Renal cortex interstitium (tissue), 11 donors: ENCODE measurements at regions not wholly inside any gene's neighbourhood (a gene's known extent, or its start where the extent isn't known, plus 50 kb on each side); places are given as distances from the start of the nearest gene placed in this dataset.
"Not testable (repeated sequence)": the region's sequence is repeated elsewhere in the genome, so short reads cannot be mapped to it uniquely, and the experiment has no call there.

Experiments used
- DNase-seq, 11 donors: peaks; one replicate each; pipeline ENCODE4 v3.0.0-alpha.2; 2013; ENCODE audit warnings: low read depth in 9 of 11, low spot score in 4 of 11; ENCODE audit errors: extremely low read depth in 1 of 11

- DNase-seq, result no peak
These were observed 207.1 kb upstream of the RASGEF1B start for GRCh38 chr4:81678801-81679200.

GRCh38 chr4:81676537-81676936, 204.8 kb upstream of the RASGEF1B start:
- DNase-seq, result no peak

- no peak for DNase-seq
These were observed 204.2 kb upstream of the RASGEF1B start for GRCh38 chr4:81675791-81676393.

DNA sequence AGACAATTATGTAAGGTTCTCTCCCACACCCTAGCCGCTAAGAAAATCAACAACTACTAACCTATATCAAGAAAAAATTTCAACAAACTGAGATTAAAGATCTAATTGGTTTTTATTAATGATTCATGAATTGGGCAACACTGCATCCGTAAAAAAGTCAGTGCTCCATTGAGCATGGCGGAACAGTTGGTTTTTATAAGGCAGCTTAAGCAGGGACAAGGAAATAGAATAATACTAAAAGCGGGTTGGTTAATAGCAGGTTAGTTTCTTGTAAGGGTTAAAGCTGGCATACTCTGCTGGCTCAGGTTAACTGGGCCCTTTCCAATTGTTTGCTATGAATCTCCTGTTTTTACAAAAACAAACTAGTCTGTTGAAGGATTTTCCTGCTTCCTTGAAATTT, 202.3 kb upstream of the RASGEF1B start:
- DNase-seq, result no peak

- DNase-seq, result not testable (repeated sequence)
These were observed 196.6 kb upstream of the RASGEF1B start for GRCh38 chr4:81668328-81668727.

DNA sequence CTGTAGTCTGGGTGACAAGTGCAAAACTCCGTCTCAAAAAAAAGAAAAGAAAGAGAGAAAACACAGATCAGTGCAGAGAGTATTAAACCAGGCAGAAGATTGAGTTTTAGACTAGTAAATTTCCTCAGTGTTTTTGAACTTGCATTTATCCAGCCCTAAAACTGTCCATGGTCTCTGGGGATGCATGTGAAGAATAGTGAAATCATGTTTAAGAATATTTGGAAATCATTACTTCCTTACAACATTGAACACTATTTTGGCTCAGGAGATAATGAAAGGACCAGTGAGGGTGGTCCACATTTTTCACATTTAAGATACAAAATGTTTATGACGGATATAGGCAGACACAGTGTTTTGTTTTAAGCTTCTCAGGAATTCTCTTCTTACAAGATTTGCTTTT, 195.8 kb upstream of the RASGEF1B start:
- DNase-seq, result no peak

DNA sequence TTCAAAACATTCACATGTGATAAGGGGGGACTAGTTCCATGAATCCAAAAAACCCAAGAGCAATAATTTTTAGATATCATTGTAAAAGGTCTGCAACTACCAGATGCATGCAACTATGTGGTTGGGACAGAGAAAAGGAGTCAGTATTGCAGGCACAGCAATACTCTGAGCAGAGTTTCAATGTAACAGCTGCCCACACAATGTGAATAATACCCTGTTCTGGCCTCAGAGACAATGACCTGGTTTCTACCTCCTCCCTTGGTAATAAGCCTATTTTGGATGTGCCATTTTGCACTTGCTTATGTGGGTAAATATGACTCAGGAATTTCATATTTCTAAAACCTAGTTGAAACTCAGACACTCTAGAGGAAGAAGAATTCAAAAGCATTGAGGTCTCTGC, 194.8 kb upstream of the RASGEF1B start:
- no peak for DNase-seq

- no peak for DNase-seq
These were observed 193.9 kb upstream of the RASGEF1B start for GRCh38 chr4:81665649-81666048.

DNA sequence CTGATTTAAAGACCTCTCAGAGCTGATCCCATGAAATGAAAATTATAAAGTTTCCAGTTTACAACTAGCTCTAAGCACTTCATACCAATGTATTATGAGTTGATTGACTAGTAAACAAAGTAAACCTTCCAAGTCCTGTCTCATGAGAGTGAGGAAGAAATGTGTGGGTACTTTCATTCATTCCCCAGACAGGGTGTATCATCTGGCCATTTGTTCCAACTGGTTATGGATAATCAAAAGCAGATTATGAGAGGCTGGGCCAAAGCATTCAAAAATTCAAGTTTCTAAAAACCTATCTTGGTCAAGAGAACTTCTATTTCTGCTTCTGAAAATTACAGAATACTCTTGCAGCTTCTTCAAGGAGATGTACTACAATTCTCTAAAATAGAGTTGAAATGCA, 193.3 kb upstream of the RASGEF1B start:
- no peak for DNase-seq

DNA sequence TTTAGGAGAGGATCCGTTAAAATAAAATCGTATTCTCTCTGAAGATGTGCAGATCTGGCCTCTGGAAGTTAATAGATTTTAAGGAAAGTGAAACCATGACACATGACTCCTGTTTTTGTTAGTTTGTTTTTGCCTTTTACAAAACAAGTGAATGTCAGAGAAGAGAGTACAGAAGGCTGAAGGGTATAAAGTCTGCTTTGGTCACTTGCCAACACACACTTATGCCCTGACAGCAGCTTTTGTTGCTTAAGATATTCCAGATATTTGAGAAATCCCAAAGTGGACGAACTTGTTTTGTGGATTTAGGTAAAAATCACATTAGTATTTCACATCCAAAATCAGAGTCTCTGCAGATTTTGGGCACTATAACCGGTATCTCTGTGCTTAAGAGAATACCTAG, 192.4 kb upstream of the RASGEF1B start:
- no peak for DNase-seq

GRCh38 chr4:81663368-81663767, 191.7 kb upstream of the RASGEF1B start:
- DNase-seq, result no peak

DNA sequence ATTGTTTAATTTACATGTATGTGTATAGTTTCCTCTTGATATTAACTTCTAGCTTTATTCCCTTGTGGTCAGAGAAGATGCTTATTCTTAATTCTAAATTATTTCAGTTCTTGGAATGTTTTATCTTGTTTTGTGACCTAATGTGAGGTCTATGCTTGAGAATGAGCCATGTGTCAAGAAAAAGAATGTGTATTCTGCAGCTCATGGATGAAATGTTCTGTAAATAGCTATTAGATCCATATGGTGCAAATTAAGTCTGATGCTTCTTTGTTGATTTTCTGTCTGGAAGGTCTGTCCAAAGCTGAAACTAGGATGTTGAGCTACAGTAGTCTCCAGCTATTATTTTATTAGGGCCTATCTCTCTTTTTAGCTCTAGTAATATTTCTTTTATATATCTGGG, 187.3 kb upstream of the RASGEF1B start:
- DNase-seq, result no peak

DNA sequence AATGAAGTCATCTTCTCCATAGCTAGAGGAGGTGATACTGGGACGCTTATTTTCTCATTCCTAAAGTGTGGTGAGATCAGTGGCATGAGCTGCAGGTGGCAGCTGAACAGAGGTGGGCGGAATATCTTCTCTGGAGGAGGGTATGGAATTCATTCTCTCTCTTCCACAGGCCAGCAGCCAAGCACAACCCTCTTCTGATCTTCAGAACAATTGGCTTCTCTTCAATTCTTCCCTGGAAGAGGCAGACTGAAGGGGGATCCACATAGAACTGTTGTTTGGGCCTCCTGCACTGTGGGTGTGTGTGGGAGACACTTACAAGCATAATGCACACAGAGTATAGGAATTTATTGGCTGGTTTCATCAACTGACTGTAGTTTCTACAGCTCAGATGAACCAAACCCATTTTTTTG, 180.4 kb upstream of the RASGEF1B start:
- DNase-seq, result no peak

- DNase-seq, result no peak
These were observed 179.7 kb upstream of the RASGEF1B start for GRCh38 chr4:81651243-81651899.

- no peak for DNase-seq
These were observed 179.0 kb upstream of the RASGEF1B start for GRCh38 chr4:81650606-81651242.

GRCh38 chr4:81648576-81649275, 177.0 kb upstream of the RASGEF1B start:
- peak in 1 of 11 donors; percentile 21 for DNase-seq

DNA sequence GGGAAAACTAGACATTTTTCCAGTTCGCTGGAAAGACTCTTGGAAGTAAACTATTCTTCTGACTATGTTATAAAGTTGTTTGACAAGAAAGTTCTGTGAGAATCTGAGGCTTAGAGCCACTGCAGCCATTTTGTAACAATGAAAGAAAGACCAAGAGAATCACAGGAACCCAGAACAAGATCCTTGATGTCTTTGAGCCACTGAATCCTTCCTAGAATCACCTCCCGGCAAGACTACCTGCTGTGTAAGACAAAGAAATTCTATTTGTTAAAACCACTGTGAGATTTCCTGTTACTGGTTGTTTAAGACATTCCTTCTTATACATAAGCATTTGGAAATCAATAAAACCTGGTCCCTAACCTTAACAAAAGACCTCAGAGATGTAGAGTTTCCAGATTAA, 175.7 kb upstream of the RASGEF1B start:
- no peak for DNase-seq

GRCh38 chr4:81642543-81642942, 170.8 kb upstream of the RASGEF1B start:
- DNase-seq, result no peak

DNA sequence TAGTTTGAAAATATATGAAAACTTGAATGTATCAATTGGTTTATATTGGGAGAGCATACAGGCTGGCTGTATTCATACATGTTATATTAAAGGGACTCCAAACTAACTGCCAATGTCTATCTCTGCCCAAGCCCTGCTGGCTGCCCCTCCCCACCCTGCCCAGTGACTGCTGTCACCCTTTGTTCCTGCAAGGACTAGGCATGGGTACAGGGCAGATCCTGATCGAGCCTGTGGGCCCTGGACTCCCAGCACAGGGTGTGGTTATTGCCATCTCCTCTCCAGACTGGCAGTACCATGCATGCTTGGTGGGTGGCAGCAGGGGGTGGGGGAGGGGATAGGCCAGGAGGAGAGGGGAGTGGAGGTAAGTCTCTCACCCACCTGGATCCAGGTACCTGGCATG, 167.5 kb upstream of the RASGEF1B start:
- no peak for DNase-seq

DNA sequence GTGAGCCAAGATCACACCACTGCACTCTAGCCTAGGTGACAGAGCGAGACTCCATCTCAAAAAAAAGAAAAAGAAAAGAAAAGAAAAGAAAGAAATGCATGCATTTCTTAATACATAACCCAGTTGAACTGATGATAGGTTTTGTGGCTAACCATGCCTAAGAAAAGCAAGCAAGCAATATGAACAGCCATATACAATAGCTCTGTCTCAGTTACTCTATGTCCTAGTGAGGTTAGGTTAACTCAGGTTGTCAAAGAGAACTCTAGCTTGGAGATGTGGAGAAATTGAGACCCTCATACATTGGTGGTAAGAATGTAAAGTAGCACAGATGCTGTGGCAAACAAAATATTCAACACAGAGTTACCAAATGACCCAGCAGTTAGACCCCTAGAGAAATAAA, 167.0 kb upstream of the RASGEF1B start:
- DNase-seq, result no peak
